SHP77 (cell line): ENCODE measurements at regions not wholly inside any gene's neighbourhood (a gene's known extent, or its start where the extent isn't known, plus 50 kb on each side); places are given as distances from the start of the nearest gene placed in this dataset.
"Not testable (repeated sequence)": the region's sequence is repeated elsewhere in the genome, so short reads cannot be mapped to it uniquely, and the experiment has no call there.

Experiments used
- DNase-seq, 2 experiments: peaks; one replicate each; lab custom pipeline; 2025; lab: John Stamatoyannopoulos, UW

DNA sequence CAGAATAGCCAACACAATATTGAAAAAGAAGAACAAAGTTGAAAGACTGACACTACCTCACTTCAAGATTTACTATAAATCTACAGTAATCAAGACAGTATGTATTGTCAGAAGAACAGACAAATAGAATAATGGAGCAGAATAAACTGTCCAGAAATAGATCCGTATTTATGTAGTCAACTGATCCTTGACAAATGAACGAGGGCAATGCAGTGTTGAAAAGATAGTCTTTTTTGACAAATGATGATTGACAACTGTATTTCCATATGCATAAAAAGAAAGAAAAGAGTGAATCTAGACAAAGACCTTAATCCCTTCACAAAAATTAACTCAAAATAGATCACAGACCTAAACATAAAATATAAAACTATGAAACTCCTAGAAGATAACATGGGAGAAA is 767.1 kb downstream of the KCNA4 start:
- DNase-seq, result no peak

DNA sequence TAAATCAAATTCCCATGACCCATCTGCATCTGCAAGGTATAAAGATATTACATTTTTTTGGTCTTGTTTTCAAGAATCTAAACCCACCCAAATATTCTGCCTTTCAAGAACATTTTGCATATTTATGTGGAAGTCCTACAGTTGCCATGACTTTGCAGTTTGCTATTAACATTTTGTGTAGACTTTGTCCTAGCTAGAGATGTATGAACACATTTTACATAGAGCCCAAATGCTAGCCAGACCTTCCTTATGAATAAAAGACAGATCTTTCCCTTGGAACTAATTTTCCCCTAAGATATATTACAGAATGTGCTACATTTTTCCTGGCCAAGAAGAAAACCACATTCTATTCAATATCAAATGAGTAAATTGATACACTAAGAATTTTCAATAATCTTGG is 772.5 kb downstream of the KCNA4 start:
- no peak for DNase-seq

GRCh38 chr11:29243616-29244015 is 773.2 kb downstream of the KCNA4 start:
- no peak for DNase-seq

DNA sequence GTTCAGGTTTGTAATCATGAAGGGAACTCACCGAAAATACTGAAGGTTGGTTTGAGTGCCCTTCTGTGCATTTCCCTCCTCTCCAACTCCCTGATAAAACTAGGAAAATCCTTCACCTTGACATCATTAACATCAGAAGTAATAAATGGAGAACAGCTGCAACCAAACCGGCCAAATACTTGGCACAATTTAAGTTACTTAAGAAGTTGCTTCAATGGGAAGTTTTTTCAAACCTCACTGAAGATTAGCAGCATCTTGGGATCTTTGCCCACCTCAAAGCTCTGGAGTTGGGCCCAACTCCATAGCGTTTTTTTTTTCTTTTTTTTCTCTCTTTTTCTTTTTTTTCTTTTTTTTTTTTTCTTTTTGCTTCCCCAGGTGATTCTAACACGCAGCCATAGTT is 784.8 kb downstream of the KCNA4 start:
- DNase-seq, result no peak

DNA sequence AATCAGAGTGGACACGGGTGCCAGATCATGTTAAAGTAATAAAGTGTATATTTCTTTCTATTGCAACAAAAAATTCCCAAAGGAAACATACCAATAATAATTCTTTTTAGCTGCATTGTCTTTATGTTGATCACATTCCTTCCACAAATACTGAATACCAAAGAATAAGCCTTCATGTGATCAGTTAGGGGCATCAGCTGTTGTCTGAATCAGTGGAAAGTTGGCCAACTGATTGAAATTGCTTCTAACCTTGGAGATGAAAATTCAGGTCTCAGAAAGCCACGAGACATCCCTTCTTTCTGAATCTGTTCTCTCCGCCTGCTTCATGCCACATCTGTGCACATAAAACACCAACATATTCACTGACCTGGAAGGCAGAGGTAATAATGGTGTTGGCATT is 785.2 kb downstream of the KCNA4 start:
- no peak for DNase-seq

DNA sequence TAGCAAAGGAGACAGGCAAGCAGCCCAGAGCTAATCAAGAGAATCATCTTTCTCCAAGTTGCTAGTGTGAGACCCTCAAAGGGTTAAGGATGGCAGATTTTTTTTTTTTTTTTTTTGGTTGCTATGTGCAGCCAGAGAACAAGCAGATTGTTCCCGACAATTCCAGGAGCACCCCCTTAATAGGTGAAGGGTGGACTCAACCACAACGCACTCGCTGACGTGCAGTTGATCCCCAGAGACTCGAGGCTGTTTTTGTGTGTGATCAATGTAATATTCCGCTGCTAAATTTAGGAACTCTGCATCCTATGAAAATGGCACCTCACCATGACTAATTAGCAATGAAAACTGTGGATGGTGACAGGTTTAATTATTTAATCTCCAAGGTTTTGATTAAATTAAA is 789.0 kb downstream of the KCNA4 start:
- no peak for DNase-seq

- no peak for DNase-seq
Measured at GRCh38 chr11:29224739-29225384, 792.0 kb downstream of the KCNA4 start.

GRCh38 chr11:29219531-29219930 is 797.3 kb downstream of the KCNA4 start:
- not testable (repeated sequence) for DNase-seq

- no peak for DNase-seq
Measured at GRCh38 chr11:29217901-29218300, 798.9 kb downstream of the KCNA4 start.

DNA sequence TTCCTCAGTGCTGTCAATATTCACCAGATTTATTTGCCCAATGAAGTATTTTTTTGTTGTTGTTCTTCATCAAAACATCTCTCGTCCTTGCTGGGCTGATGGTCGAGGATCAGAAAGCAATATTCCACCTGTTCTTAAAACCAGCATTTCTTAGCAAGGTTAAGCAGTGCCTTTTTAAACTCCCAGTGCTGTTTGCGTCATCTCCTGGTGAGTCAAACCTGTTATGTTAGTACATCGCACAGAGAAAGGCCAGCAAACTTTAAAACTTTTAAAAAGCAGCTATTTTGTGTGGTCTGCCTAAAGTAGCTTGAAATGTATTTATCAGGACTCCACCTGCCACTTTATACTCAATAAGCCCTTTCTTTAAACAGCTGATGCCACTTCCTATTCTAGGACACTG is 802.0 kb downstream of the KCNA4 start:
- no peak for DNase-seq

DNA sequence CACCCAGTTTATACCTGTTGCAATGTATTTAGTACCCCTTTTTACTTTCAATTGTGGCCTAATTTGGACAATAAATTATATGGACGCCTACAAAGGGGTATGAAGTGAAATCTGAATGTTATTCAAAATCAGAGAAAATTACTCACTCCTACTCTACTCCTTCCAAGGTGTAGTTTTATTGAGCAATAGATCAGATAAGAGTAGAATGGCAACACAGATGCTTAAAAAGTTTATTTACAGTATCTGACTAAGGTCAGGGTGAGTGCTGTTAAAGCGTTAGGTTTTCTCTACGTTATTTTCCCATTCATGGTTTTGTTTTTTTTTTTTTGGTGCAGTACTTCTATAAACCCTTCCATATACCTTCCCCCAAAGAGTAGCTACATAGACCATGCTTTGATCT is 805.6 kb downstream of the KCNA4 start:
- no peak for DNase-seq

- DNase-seq, result no peak
Measured at GRCh38 chr11:29210426-29210825, 806.4 kb downstream of the KCNA4 start.

DNA sequence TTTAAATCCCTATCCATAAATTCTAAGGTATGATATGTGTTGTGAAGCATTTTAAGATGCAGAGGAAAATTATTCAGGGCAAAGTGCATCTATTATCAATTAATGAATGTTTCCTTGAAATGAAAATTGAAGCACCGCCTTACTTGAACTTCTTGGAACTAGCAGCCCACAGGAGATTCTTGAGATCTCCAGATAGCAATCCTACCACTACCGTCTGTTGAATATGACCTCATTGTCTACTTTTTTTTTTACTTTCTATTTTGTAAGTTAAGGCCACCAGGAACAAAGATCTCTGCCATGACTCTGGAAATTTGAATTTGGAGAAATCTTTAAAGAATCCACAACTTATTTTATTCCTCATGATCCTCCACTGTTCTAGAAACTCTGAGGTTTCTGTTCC is 808.7 kb downstream of the KCNA4 start:
- no peak for DNase-seq

DNA sequence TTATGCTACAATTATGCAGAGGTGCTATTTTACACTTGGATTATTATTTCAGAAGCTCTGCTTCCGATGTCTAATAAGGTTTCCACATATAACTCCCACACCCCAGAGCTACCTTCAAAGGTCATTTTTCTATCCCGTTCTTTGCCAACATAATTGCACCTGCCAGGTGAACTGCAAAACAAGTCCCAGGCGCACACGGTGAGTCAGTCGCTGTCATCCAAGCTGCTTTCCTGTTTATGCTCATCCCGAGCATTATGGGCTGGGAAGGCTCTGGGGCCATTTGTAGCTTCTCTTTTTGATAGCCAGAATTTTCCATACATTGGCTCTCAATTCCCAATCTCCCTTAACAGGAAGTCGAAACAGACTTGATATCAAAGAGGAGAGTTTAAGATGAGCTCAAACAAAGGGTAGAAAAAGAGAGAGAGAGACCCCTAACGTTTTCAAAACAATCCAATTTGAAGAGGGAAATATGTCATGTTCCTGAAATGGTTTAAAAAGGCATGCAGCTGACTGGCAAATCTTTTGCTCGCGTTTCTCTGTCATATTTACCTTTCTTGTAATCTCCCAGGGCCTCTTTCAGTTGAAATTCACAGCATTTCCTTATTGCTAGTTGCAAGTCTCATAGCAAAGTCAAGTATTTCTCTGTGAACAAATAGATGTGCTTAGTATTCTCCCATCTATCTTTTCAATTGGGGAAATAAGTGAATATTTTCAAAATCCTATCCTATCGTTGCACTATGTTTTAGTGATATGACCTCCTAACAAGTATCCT is 815.9 kb downstream of the KCNA4 start:
- DNase-seq, result no peak

GRCh38 chr11:29190313-29190712 is 826.5 kb downstream of the KCNA4 start:
- no peak for DNase-seq

GRCh38 chr11:29187215-29187614 is 829.6 kb downstream of the KCNA4 start:
- DNase-seq, result no peak

- no peak for DNase-seq
Measured at GRCh38 chr11:29184939-29185890, 831.6 kb downstream of the KCNA4 start.

- DNase-seq, result no peak
Measured at GRCh38 chr11:29183301-29183700, 833.5 kb downstream of the KCNA4 start.

- DNase-seq, result no peak
Measured at GRCh38 chr11:29173660-29174062, 843.2 kb downstream of the KCNA4 start.

GRCh38 chr11:29171360-29171950 is 845.4 kb downstream of the KCNA4 start:
- DNase-seq, result no peak

- no peak for DNase-seq
Measured at GRCh38 chr11:29166306-29166705, 850.5 kb downstream of the KCNA4 start.

GRCh38 chr11:29163231-29163630 is 853.6 kb downstream of the KCNA4 start:
- no peak for DNase-seq
